ENCODE measurements at regions not wholly inside any gene's neighbourhood (a gene's known extent, or its start where the extent isn't known, plus 50 kb on each side); places are given as distances from the start of the nearest gene placed in this dataset.
"Not testable (repeated sequence)": the region's sequence is repeated elsewhere in the genome, so short reads cannot be mapped to it uniquely, and the experiment has no call there.

DNA sequence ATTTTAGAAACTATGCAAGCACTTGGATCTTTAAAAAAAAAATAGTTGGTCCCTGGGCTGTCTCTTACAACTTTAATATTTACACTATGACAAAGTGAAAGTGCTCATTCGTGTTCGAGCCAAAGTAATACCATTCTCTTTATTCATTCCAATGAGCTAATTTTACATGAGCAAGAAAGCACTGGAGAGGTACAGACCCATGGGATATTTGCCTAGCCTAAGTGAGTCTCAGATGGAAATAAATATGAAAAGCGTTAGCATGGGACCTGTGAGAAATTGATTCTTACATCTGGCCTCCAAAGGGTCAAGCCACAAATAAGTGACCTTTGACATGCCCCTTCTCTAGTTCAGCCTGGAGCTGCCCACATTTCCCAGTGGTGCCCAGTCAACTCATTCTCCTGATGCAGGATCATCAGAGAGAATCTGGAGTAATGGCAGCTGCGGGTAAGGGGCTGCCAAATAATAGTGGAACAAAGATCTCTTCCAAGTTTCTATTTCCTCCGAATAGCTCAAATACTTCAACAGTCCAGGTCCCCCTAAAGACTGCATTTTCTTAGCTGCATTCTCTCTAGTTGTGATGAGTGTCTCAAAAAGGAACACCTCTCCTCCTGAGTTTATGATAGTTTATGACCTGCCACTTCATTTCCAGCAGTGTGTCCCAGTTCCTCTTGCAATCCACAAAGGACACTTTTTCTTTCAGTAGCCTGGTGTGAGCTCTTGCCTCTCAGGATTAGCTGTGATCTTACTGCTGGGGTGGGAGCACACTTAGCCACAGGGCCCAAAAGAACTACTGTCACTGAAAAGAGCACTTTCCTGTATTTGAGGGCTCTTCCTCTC is 208.2 kb downstream of the DAD1 start:
- TF ChIP-seq, protein P1, sequence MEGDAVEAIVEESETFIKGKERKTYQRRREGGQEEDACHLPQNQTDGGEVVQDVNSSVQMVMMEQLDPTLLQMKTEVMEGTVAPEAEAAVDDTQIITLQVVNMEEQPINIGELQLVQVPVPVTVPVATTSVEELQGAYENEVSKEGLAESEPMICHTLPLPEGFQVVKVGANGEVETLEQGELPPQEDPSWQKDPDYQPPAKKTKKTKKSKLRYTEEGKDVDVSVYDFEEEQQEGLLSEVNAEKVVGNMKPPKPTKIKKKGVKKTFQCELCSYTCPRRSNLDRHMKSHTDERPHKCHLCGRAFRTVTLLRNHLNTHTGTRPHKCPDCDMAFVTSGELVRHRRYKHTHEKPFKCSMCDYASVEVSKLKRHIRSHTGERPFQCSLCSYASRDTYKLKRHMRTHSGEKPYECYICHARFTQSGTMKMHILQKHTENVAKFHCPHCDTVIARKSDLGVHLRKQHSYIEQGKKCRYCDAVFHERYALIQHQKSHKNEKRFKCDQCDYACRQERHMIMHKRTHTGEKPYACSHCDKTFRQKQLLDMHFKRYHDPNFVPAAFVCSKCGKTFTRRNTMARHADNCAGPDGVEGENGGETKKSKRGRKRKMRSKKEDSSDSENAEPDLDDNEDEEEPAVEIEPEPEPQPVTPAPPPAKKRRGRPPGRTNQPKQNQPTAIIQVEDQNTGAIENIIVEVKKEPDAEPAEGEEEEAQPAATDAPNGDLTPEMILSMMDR (IDR thresholded peaks at IDR 0.05; ENCODE audit: low read depth, low read length, missing control alignments) = no peak
- peak overlapping the region; percentile 28 for H3K4me3 ChIP-seq (ENCODE audit: low read depth, low read length)
- no peak for DNase-seq (ENCODE audit: low read depth)

DNA sequence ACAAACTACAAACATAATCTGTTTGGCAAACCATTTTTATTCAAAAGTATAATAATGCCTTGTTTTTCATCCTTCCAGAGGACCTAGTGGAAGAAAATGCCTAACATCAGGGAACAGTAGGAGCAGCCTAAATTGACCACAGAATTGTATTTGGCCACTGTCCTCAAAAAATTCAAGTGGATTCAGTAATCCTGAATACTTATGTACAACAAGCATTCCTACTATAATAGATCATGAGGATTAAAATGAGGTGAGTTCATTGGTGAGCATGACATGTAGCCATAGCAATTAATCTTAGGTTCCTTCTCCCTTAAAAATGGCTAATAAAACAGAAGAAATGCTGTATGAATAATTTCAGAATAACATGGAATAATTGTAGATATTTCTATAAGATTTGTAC is 209.3 kb downstream of the DAD1 start:
- DNase-seq (ENCODE audit: low read depth) = no peak
- no peak overlapping the region for H3K4me3 ChIP-seq (ENCODE audit: low read depth, low read length)
- TF ChIP-seq, protein P1 (IDR thresholded peaks at IDR 0.05; ENCODE audit: low read depth, low read length, missing control alignments) = no peak

DNA sequence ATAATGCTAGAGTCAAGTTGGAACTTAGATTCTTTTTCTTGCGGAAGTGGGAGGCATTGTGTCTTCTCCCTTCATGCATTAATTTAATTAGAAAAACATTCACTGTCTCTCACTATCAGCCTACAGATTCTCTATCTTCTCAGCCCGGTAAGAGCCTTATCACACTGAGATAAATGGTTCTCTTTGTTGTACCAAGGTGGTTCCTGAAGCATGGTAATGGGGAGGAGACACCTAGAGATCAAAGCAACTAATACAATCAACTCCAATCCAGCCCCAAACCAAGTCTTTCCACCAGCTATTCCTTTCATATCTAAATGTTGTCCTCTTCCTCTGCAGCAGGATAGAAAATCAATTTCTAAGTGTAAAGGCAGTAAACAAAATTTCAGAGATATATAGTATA is 210.8 kb downstream of the DAD1 start:
- TF ChIP-seq, protein P1 (IDR thresholded peaks at IDR 0.05; ENCODE audit: low read depth, low read length, missing control alignments) = no peak
- H3K4me3 ChIP-seq (ENCODE audit: low read depth, low read length) = no peak overlapping the region
- no peak for DNase-seq (ENCODE audit: low read depth)

DNA sequence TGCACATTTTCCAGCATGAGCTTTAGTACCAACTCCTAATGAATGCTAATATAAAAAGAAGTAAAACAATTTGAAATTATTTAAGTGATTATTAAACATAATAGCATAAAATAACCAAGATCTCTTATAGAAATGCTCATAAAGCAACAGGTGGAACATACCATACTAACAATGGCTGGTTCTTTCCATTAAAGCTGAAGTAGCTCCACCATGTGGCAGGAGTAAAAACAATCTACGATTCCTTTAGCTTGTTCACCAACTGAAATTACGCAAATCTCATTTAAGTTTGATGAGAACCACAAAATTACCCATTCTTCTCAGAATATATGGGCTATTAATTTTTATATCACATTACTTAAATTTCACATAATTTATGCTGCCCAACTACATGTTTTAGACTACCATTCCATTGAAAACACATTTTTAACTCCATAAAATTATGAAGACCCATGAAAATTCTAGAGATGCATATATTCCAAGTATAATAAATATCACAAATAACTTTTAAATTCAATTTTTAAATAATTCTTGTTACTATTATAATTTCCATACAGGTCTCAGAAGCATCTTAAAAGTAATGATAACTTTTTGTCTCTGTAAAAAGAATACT is 213.6 kb downstream of the DAD1 start:
- DNase-seq (ENCODE audit: low read depth) = no peak
- no peak overlapping the region for H3K4me3 ChIP-seq (ENCODE audit: low read depth, low read length)
- TF ChIP-seq, protein P1 (IDR thresholded peaks at IDR 0.05; ENCODE audit: low read depth, low read length, missing control alignments) = peak; percentile 56

DNA sequence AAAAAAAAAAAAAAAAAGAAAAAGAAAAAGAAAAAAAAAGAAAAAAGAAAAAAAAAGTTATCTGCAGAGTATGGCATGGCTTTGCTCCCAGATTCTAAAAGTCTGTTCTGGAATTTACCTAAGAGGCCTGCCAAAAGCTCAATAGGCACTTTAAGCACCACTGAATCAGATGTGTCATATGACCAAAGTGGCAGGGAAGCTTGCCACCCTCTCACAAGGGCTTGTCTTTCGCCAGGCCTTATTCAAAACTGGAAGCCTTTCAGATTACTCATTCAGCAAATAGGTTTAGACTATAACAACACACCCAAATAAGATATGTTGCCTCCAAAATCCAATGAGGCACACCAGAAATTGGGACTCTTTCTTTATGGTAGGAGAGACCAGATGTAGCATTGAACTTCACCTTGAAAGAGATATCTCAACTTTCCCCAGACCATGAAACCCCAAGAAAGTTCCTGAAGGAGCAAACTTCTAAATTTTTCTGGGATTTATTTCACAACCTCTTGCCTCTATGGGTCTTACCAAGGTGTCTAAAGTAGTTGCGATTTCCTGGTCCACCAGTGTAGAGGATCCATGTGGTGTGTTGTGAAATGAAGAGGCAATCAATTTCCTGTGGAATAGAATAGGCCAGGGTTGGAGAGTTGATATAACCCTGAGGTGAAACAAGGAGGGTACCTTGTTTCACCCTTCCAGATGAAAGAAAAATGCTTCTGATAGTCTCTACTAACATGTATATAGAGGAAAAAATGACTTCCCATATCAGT is 218.8 kb downstream of the DAD1 start:
- TF ChIP-seq, protein P1 (IDR thresholded peaks at IDR 0.05; ENCODE audit: low read depth, low read length, missing control alignments) = no peak
- DNase-seq (ENCODE audit: low read depth) = no peak
- no peak overlapping the region for H3K4me3 ChIP-seq (ENCODE audit: low read depth, low read length)

DNA sequence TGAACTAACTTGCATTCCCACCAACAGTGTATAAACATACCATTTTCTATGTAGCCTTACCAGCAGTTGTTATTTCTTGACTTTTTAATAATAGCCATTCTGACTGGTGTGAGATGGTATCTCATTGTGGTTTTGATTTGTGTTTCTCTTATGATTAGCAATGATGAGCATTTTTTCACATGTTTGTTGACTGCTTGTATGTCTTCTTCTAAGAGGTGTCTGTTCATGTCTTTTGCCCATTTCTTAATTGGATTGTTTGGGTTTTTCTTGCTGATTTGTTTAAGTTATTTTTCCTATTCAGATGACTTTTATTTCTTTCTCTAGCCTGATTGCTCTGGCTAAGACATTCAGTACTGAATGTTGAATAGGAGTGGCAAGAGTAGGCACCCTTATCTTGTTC is 230.3 kb downstream of the DAD1 start:
- no peak overlapping the region for H3K4me3 ChIP-seq (ENCODE audit: low read depth, low read length)
- DNase-seq (ENCODE audit: low read depth) = no peak
- TF ChIP-seq, protein P1 (IDR thresholded peaks at IDR 0.05; ENCODE audit: low read depth, low read length, missing control alignments) = no peak

DNA sequence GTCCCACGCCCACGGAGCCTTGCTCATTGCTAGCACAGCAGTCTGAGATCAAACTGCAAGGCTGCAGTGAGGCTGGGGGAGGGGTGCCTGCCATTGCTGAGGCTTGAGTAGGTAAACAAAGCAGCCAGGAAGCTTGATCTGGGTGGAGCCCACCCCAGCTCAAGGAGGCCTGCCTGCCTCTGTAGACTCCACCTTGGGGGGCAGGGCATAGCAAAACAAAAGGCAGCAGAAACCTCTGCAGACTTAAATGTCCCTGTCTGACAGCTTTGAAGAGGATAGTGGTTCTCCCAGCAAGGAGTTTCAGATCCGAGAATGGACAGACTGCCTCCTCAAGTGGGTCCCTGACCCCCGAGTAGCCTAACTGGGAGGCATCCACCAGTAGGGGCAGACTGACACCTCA is 239.7 kb downstream of the DAD1 start:
- not testable (repeated sequence) for H3K4me3 ChIP-seq (ENCODE audit: low read depth, low read length); DNase-seq (ENCODE audit: low read depth)

All from GM12864 (cell line).